Astrocyte of the hippocampus (primary cell): ENCODE measurements at regions not wholly inside any gene's neighbourhood (a gene's known extent, or its start where the extent isn't known, plus 50 kb on each side); places are given as distances from the start of the nearest gene placed in this dataset.
A peak's percentile ranks its signal among the peaks of the same experiment; 100 is the strongest.

Source experiments
- DNase-seq: peaks from one replicate; pipeline ENCODE4 v3.0.0; 2011; ENCODE audit warnings: low read depth, low spot score

GRCh38 chr3:160168246-160168645 is 57.0 kb upstream of the C3orf80 start:
- no peak for DNase-seq

- DNase-seq, result peak; percentile 80
Measured at GRCh38 chr3:160169139-160169976, 55.9 kb upstream of the C3orf80 start.

- DNase-seq, result no peak
Measured at GRCh38 chr3:160170409-160171370, 54.5 kb upstream of the C3orf80 start.

GRCh38 chr3:160171813-160172212 is 53.4 kb upstream of the C3orf80 start:
- no peak for DNase-seq

- DNase-seq, result no peak
Measured at GRCh38 chr3:160174621-160175020, 50.6 kb upstream of the C3orf80 start.
